ENCODE measurements at regions not wholly inside any gene's neighbourhood (a gene's known extent, or its start where the extent isn't known, plus 50 kb on each side); places are given as distances from the start of the nearest gene placed in this dataset.

DNA sequence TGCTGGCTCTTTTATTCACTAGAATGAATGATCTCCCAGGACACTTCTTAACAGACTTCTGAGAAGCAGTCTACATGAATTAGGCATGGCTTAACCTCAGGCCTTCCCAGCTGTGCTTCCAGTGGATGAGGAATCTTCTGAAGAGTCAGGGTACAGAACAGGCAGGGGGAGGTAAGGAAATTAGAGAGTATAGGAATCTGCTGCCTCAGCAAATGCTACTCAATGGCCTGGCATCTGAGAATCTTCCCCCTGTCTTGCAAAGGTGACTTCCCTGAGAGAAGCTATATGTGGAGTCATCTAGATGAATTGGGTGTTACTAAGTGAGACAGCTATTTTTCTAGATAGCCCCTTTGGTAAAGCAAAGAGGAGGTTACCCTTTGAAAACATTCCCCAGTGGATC lies 496.2 kb upstream of the CCDC196 start:
- TF ChIP-seq, protein P1, sequence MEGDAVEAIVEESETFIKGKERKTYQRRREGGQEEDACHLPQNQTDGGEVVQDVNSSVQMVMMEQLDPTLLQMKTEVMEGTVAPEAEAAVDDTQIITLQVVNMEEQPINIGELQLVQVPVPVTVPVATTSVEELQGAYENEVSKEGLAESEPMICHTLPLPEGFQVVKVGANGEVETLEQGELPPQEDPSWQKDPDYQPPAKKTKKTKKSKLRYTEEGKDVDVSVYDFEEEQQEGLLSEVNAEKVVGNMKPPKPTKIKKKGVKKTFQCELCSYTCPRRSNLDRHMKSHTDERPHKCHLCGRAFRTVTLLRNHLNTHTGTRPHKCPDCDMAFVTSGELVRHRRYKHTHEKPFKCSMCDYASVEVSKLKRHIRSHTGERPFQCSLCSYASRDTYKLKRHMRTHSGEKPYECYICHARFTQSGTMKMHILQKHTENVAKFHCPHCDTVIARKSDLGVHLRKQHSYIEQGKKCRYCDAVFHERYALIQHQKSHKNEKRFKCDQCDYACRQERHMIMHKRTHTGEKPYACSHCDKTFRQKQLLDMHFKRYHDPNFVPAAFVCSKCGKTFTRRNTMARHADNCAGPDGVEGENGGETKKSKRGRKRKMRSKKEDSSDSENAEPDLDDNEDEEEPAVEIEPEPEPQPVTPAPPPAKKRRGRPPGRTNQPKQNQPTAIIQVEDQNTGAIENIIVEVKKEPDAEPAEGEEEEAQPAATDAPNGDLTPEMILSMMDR (IDR thresholded peaks at IDR 0.05), result no peak
- no peak for TF ChIP-seq POLR2A (IDR thresholded peaks at IDR 0.05)

Data from body of pancreas (tissue), 4 donors.